CD14-positive monocyte (primary cell): ENCODE measurements at regions not wholly inside any gene's neighbourhood (a gene's known extent, or its start where the extent isn't known, plus 50 kb on each side); places are given as distances from the start of the nearest gene placed in this dataset.

Source experiments
- DNase-seq, 3 donors: peaks; one replicate each; pipeline ENCODE4 v3.0.0-alpha.2; 2011 to 2022
- H2AFZ ChIP-seq: 2 replicates; pipeline ENCODE4 v1.6.0; 2012; ENCODE audit warnings: mild to moderate bottlenecking, low read depth, low read length, inconsistent platforms; ENCODE audit not compliant: insufficient read depth, poor library complexity, severe bottlenecking
- H3K27ac ChIP-seq, 2 donors: 1 replicate in 1 of 2; 2 replicates in 1 of 2; pipeline ENCODE4 v1.5.1; 2012 to 2013; ENCODE audit warnings: low read length in 2 of 2, control low read depth in 1 of 2, inconsistent platforms in 1 of 2, low read depth in 1 of 2, mild to moderate bottlenecking in 1 of 2
- H3K27me3 ChIP-seq, 2 donors: one replicate each; pipeline versions ENCODE4 v1.6.0 to v1.6.1; 2011 to 2013; ENCODE audit warnings: low read length in 2 of 2; ENCODE audit not compliant: control insufficient read depth in 2 of 2, insufficient read depth in 2 of 2
- H3K36me3 ChIP-seq, 2 donors: replicated peaks in 1 of 2; 1 replicate in 1 of 2; 2 replicates in 1 of 2; pipeline versions ENCODE4 v1.5.1 to v1.6.1; 2012 to 2013; ENCODE audit warnings: low read length in 2 of 2, control low read depth in 1 of 2, inconsistent platforms in 1 of 2, mild to moderate bottlenecking in 1 of 2; ENCODE audit not compliant: insufficient read depth in 2 of 2, control insufficient read depth in 1 of 2
- H3K4me1 ChIP-seq, 2 donors: 1 replicate in 1 of 2; 2 replicates in 1 of 2; pipeline versions ENCODE4 v1.5.1 to v1.6.1; 2012 to 2013; ENCODE audit warnings: low read length in 2 of 2, control low read depth in 1 of 2, inconsistent platforms in 1 of 2, mild to moderate bottlenecking in 1 of 2, moderate library complexity in 1 of 2; ENCODE audit not compliant: insufficient read depth in 2 of 2, control insufficient read depth in 1 of 2
- H3K4me2 ChIP-seq: replicated peaks from 2 replicates; pipeline ENCODE3; 2012; ENCODE audit warnings: low read length, moderate library complexity, mild to moderate bottlenecking; ENCODE audit not compliant: poor library complexity, severe bottlenecking; ENCODE audit errors: extremely low read depth
- H3K4me3 ChIP-seq, 3 experiments: fragments of 200-600 bp in 1 of 3; sonication (generic) in 1 of 3; replicated peaks in 1 of 3; 1 replicate in 2 of 3; 2 replicates in 1 of 3; pipeline ENCODE4 v1.5.1; 2011 to 2013; ENCODE audit warnings: low read length in 3 of 3, mild to moderate bottlenecking in 3 of 3, control low read depth in 2 of 3, low read depth in 2 of 3, inconsistent platforms in 1 of 3, moderate library complexity in 1 of 3
- H3K79me2 ChIP-seq: 2 replicates; pipeline ENCODE4 v1.6.0; 2012; ENCODE audit warnings: mild to moderate bottlenecking, control low read depth, inconsistent platforms, low read length, moderate library complexity; ENCODE audit not compliant: insufficient read depth
- H3K9ac ChIP-seq: 2 replicates; pipeline ENCODE4 v1.6.0; 2017; ENCODE audit warnings: low read length, mild to moderate bottlenecking; ENCODE audit not compliant: insufficient read depth, poor library complexity, severe bottlenecking
- H3K9me3 ChIP-seq, 2 donors: replicated peaks in 1 of 2; 1 replicate in 1 of 2; 2 replicates in 1 of 2; pipeline versions ENCODE4 v1.5.1 to v1.6.1; 2012 to 2013; ENCODE audit warnings: low read length in 2 of 2, control low read depth in 1 of 2; ENCODE audit not compliant: control insufficient read depth in 1 of 2, insufficient read depth in 1 of 2
- H4K20me1 ChIP-seq: 2 replicates; pipeline ENCODE4 v1.6.0; 2012; ENCODE audit warnings: mild to moderate bottlenecking, low read length, control low read depth, moderate library complexity; ENCODE audit not compliant: insufficient read depth
- H3K27ac Mint-ChIP-seq, 7 donors: one replicate each; pipeline ENCODE4 v1.8.0; 2020; ENCODE audit warnings: mild to moderate bottlenecking in 7 of 7, mixed read lengths in 7 of 7, moderate library complexity in 6 of 7, inconsistent platforms in 2 of 7
- H3K27me3 Mint-ChIP-seq, 3 donors: one replicate each; pipeline ENCODE4 v1.8.0; 2021 to 2022; ENCODE audit warnings: low read depth in 3 of 3, mild to moderate bottlenecking in 3 of 3, mixed read lengths in 3 of 3, moderate library complexity in 3 of 3, inconsistent platforms in 1 of 3
- H3K36me3 Mint-ChIP-seq, 2 donors: one replicate each; pipeline ENCODE4 v1.8.0; 2020; ENCODE audit warnings: mixed read lengths in 2 of 2, inconsistent platforms in 1 of 2, mild to moderate bottlenecking in 1 of 2
- H3K4me1 Mint-ChIP-seq: one replicate; pipeline ENCODE4 v1.8.0; 2020; ENCODE audit warnings: mild to moderate bottlenecking, mixed read lengths
- H3K4me3 Mint-ChIP-seq, 2 donors: one replicate each; pipeline ENCODE4 v1.8.0; 2020; ENCODE audit warnings: mild to moderate bottlenecking in 2 of 2, mixed read lengths in 2 of 2, moderate library complexity in 1 of 2
- H3K9me3 Mint-ChIP-seq, 7 donors: one replicate each; pipeline ENCODE4 v1.8.0; 2020 to 2022; ENCODE audit warnings: mixed read lengths in 7 of 7, mild to moderate bottlenecking in 6 of 7, moderate library complexity in 6 of 7, inconsistent platforms in 2 of 7
- WGBS: methylation state at CpG from one replicate; pipeline ENCODE4 v1.1.5; 2013; ENCODE audit warnings: missing lambda C conversion rate; ENCODE audit not compliant: insufficient coverage; 5-methylcytosine and 5-hydroxymethylcytosine counted together
- intact Hi-C, 2 donors: fragments of 100-400 bp; cut with micrococcal nuclease; formaldehyde crosslinking; loops; one replicate each; pipeline versions ENCODE4 v1.15.0 to v1.15.1; 2023
- TF ChIP-seq, protein P1 (sequence below): fragments of 200-600 bp; IDR thresholded peaks from one replicate; pipeline ENCODE4 v1.8.0; 2022; ENCODE audit warnings: antibody characterized with exemption, mild to moderate bottlenecking

GRCh38 chr5:61732796-61733195 is 400.7 kb downstream of the ZSWIM6 start:
- peaks cover 5 to 14% (median 10%) of the 10 kb centered on the region in 3 donors for H3K27me3 Mint-ChIP-seq
- no peak overlapping the region for H3K27ac ChIP-seq
- H3K4me1 ChIP-seq = no peaks in the 10 kb centered on the region
- intact Hi-C loops = no loop called here
- 91% methylated on average over 18 of the region's 18 CpGs for WGBS
- no peak overlapping the region for H3K4me2 ChIP-seq
- H3K79me2 ChIP-seq = no peaks in the 10 kb centered on the region
- H2AFZ ChIP-seq = no peak overlapping the region
- H3K4me3 ChIP-seq = no peak overlapping the region
- H3K36me3 ChIP-seq = no peaks in the 10 kb centered on the region
- H4K20me1 ChIP-seq = no peaks in the 10 kb centered on the region
- no peaks in the 10 kb centered on the region for H3K27me3 ChIP-seq
- H3K36me3 Mint-ChIP-seq = no peaks in the 10 kb centered on the region
- no peak for DNase-seq
- no peak overlapping the region for H3K4me3 Mint-ChIP-seq
- H3K9ac ChIP-seq = no peak overlapping the region
- peaks cover 0 to 2% (median 0%) of the 10 kb centered on the region in 7 donors for H3K9me3 Mint-ChIP-seq
- no peaks in the 10 kb centered on the region for H3K9me3 ChIP-seq
- H3K27ac Mint-ChIP-seq = no peak overlapping the region
- TF ChIP-seq, protein P1, sequence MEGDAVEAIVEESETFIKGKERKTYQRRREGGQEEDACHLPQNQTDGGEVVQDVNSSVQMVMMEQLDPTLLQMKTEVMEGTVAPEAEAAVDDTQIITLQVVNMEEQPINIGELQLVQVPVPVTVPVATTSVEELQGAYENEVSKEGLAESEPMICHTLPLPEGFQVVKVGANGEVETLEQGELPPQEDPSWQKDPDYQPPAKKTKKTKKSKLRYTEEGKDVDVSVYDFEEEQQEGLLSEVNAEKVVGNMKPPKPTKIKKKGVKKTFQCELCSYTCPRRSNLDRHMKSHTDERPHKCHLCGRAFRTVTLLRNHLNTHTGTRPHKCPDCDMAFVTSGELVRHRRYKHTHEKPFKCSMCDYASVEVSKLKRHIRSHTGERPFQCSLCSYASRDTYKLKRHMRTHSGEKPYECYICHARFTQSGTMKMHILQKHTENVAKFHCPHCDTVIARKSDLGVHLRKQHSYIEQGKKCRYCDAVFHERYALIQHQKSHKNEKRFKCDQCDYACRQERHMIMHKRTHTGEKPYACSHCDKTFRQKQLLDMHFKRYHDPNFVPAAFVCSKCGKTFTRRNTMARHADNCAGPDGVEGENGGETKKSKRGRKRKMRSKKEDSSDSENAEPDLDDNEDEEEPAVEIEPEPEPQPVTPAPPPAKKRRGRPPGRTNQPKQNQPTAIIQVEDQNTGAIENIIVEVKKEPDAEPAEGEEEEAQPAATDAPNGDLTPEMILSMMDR = no peak
- no peaks in the 10 kb centered on the region for H3K4me1 Mint-ChIP-seq

- Mint-ChIP-seq H3K4me3 (no peak overlapping the region), H3K27me3 (peaks cover 5 to 14% (median 10%) of the 10 kb centered on the region in 3 donors), H3K36me3 (no peaks in the 10 kb centered on the region), H3K27ac (no peak overlapping the region), H3K9me3 (peaks cover 0 to 1% (median 0%) of the 10 kb centered on the region in 7 donors), H3K4me1 (no peaks in the 10 kb centered on the region)
- Histone ChIP-seq H4K20me1 (no peaks in the 10 kb centered on the region), H3K36me3 (no peaks in the 10 kb centered on the region), H3K79me2 (no peaks in the 10 kb centered on the region), H3K27me3 (no peaks in the 10 kb centered on the region), H3K9me3 (no peaks in the 10 kb centered on the region), H3K4me3 (no peak overlapping the region), H2AFZ (no peak overlapping the region), H3K27ac (no peak overlapping the region), H3K4me2 (no peak overlapping the region), H3K4me1 (no peaks in the 10 kb centered on the region), H3K9ac (no peak overlapping the region)
- TF ChIP-seq, protein P1 = no peak
- 100% methylated on average over 1 of the region's 4 CpGs for WGBS
- intact Hi-C loops = no loop called here
- no peak for DNase-seq
Measured at GRCh38 chr5:61734001-61734400, 401.9 kb downstream of the ZSWIM6 start.
